Subcutaneous abdominal adipose tissue (tissue), 5 donors: ENCODE measurements at regions not wholly inside any gene's neighbourhood (a gene's known extent, or its start where the extent isn't known, plus 50 kb on each side); places are given as distances from the start of the nearest gene placed in this dataset.

Experiments
- H3K27ac ChIP-seq: one replicate; pipeline ENCODE4 v1.7.0; 2013; ENCODE audit warnings: low read depth, mild to moderate bottlenecking, inconsistent platforms, low read length, moderate library complexity
- H3K27me3 ChIP-seq, 5 donors: one replicate each; pipeline ENCODE4 v1.7.0; 2013; ENCODE audit warnings: low read length in 5 of 5, inconsistent platforms in 1 of 5; ENCODE audit not compliant: control insufficient read depth in 5 of 5, insufficient read depth in 4 of 5
- H3K36me3 ChIP-seq, 5 donors: one replicate each; pipeline ENCODE4 v1.7.0; 2013; ENCODE audit warnings: low read length in 5 of 5; ENCODE audit not compliant: control insufficient read depth in 5 of 5, insufficient read depth in 5 of 5
- H3K4me1 ChIP-seq, 5 donors: one replicate each; pipeline ENCODE4 v1.7.0; 2013; ENCODE audit warnings: low read length in 5 of 5, mild to moderate bottlenecking in 3 of 5, moderate library complexity in 1 of 5; ENCODE audit not compliant: control insufficient read depth in 5 of 5, insufficient read depth in 5 of 5
- H3K4me3 ChIP-seq, 5 donors: one replicate each; pipeline ENCODE4 v1.7.0; 2013; ENCODE audit warnings: low read length in 5 of 5, low read depth in 1 of 5
- H3K9ac ChIP-seq, 5 donors: one replicate each; pipeline ENCODE4 v1.7.0; 2013; ENCODE audit warnings: low read length in 5 of 5, mild to moderate bottlenecking in 4 of 5, moderate library complexity in 3 of 5
- H3K9me3 ChIP-seq, 5 donors: one replicate each; pipeline ENCODE4 v1.7.0; 2013; ENCODE audit warnings: low read length in 5 of 5; ENCODE audit not compliant: control insufficient read depth in 5 of 5
- donor health status: healthy.
- donor health status: healthy.
- donor health status: healthy.
- donor health status: healthy.
- donor health status: healthy.

DNA sequence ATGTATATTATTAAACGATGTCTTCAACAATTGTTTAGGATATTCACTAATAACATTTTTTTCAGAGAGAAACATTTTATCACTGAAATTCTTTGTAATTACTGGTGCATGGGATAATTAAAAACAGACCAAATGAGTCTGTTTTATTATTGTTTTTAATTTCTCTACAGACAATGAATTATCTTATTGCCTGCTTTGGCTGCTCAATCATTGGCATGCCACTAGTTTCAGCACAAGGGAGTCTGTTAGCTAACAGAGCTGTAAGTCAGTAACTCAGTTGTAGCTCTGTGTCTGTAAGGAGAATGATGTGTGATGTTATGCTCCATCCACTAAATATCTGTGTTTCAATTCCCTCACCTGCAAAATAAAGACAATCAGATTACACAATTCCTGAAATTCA, 443.9 kb downstream of the PRR16 start:
- Histone ChIP-seq H3K4me3 (no peak overlapping the region), H3K27ac (no peak overlapping the region), H3K9me3 (no peaks in the 10 kb centered on the region), H3K4me1 (no peaks in the 10 kb centered on the region), H3K27me3 (no peaks in the 10 kb centered on the region), H3K36me3 (no peaks in the 10 kb centered on the region), H3K9ac (no peak overlapping the region)

DNA sequence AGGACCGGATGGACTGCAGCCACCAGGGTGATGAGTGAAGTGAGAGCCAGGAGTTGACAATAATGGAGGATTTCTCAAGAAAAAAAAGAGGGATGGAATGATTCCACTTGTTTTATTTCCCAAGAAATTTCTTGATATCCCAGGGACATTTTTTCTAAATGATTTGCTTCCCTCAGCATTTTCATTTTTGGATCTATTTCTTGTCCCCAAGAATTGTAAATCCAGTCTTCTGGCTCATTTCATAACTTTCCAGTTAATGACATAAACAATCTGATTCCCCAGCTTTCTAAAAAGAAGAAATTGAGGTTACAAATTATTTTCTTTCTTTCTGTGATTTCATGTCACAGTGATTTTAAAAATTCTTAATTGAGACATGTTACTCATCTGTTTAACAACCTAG, 446.5 kb downstream of the PRR16 start:
- H3K4me3 ChIP-seq, result no peak overlapping the region
- no peak overlapping the region for H3K9ac ChIP-seq
- H3K36me3 ChIP-seq, result no peaks in the 10 kb centered on the region
- no peaks in the 10 kb centered on the region for H3K9me3 ChIP-seq
- H3K4me1 ChIP-seq, result no peaks in the 10 kb centered on the region
- no peaks in the 10 kb centered on the region for H3K27me3 ChIP-seq
- H3K27ac ChIP-seq, result no peak overlapping the region

DNA sequence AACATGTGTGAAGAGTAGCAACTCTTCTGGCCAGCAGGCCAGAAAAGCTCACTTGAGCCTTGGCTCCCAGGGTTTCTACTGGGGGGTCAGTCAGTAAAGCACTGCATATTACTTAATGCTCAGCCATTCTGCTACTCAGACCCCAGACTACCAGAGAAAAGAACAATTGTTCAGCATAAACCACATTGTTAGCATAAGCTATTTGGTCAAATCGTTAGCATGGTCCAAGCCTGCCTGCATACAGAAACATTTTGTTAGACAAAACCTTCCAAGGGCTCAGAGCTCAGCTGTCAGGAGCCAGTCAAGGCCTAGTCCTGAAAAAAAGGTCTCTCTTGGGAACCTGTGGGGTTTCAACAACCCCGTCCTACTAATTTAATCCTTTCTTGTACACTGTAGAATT, 449.3 kb downstream of the PRR16 start:
- no peaks in the 10 kb centered on the region for H3K36me3 ChIP-seq

DNA sequence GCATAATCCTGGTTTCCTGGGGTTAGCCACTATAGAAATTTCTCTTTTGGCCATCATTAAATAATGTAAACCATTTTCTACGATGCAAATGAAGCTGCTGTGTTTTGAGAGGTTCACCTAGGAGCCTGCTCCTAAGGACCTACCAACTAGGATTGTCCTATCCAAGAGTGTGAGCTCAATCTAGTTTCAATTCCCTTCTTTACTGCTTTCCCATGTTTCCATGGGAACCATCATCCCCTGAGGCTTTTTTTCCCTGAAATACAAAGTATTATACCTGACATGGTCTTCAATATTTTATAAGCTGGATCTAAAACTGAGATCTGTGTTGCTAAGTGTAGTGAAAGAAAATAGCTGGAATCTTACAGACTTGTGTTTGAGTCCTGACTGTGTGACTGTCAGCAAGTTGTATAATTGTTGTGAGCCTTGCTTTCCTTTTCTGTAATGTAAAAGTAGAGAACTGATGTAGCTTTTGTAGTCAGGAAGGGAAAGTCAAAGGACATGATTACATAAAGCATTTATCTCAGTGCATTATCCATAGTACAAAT, 453.2 kb downstream of the PRR16 start:
- H3K36me3 ChIP-seq, result no peaks in the 10 kb centered on the region
- no peaks in the 10 kb centered on the region for H3K4me1 ChIP-seq
- H3K4me3 ChIP-seq, result no peak overlapping the region
- H3K9ac ChIP-seq, result no peak overlapping the region
- no peak overlapping the region for H3K27ac ChIP-seq
- H3K27me3 ChIP-seq, result no peaks in the 10 kb centered on the region
- H3K9me3 ChIP-seq, result no peaks in the 10 kb centered on the region

More for the DNA sequence above, 449.3 kb downstream of the PRR16 start:
- Histone ChIP-seq H3K27me3 (no peaks in the 10 kb centered on the region), H3K4me1 (no peaks in the 10 kb centered on the region), H3K27ac (no peak overlapping the region), H3K4me3 (no peak overlapping the region), H3K9ac (no peak overlapping the region), H3K9me3 (no peaks in the 10 kb centered on the region)

DNA sequence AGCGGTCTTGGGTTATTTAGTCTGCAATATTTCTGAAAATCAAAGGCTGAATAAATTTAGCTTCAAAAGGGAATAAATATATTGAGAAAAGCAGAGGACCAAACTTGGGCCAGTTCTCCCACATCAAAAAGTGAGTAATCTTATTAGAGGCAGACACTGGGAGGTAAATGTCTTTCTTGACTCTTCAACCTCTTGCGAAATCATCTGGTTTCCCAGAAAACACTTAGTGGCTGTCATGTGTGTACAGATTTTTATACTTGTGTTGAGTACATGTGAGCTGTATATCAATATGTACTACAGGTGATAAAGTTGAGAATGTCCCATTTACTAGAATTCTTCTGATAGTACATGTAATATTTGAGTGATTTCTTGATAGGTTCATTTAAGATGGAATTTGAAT, 454.9 kb downstream of the PRR16 start:
- no peaks in the 10 kb centered on the region for H3K36me3 ChIP-seq
- no peak overlapping the region for H3K4me3 ChIP-seq
- H3K27me3 ChIP-seq, result no peaks in the 10 kb centered on the region
- no peaks in the 10 kb centered on the region for H3K9me3 ChIP-seq
- no peak overlapping the region for H3K9ac ChIP-seq
- no peak overlapping the region for H3K27ac ChIP-seq
- no peaks in the 10 kb centered on the region for H3K4me1 ChIP-seq

DNA sequence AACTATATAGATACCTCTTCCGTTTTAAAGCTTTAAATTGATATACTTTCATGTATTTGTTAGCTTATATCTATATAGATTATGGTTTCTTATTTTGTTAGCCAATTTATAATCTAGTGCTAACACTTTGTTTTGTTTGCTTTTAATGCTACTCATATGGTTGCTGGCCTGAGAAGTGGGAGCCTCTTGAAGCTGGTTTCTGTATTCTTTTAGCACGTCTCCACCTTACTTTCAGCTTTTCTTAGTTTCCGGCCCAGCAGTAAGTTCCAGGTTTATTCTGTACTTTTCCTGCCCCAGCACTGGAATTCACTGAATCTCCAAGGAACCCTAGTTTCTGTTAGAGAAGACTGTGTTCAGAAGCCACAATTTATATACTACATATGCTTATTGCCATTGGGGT, 458.9 kb downstream of the PRR16 start:
- H3K36me3 ChIP-seq, result no peaks in the 10 kb centered on the region
- no peak overlapping the region for H3K9ac ChIP-seq
- no peak overlapping the region for H3K4me3 ChIP-seq
- H3K9me3 ChIP-seq, result no peaks in the 10 kb centered on the region
- no peaks in the 10 kb centered on the region for H3K4me1 ChIP-seq
- H3K27ac ChIP-seq, result no peak overlapping the region
- H3K27me3 ChIP-seq, result no peaks in the 10 kb centered on the region

DNA sequence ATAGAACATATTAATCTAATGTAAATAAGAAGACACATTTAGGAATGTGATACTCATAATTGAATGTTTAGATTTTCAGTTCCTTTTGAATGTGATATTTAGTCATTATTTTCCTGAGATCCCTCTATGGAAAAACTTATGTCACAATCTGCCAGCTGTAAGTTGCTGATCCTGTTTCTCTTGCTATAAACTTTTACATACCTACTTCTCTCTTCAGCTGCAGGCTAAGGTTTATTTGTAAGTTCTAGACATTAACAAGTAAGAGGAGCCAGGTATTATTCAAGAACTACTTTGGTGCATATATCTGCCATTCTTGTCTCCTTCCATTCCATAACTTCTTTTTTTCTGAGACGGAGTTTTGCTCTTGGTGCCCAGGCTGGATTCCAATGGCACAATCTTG, 462.4 kb downstream of the PRR16 start:
- Histone ChIP-seq H3K4me1 (no peaks in the 10 kb centered on the region), H3K4me3 (no peak overlapping the region), H3K36me3 (no peaks in the 10 kb centered on the region), H3K27me3 (no peaks in the 10 kb centered on the region), H3K27ac (no peak overlapping the region), H3K9ac (no peak overlapping the region), H3K9me3 (no peaks in the 10 kb centered on the region)

DNA sequence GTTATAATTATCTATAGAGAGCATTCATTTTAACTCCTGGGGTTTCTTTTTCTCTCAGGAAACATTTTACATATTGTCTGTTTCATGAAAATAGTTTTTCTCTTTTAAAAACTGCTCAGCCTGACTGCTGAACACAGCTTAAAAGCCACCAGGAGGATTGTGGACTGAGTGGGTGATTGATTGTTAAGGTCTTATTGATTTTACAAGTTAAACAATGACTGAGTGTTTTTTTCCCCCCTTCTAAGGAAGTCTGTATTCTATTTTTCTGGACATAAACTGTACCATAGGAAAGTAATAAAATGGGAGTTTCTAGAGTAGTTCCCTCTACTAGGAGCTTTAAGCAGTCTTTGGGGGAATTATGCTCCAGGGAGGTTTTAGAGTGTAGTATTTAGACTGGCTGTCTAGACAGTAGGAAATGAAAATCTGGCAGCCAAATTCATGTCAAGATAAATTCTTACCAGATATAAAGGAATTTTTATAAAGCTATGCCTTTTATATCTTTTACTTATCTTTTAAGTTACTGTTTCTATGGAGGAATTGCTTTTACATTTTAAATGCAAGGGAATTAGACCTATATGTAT, 463.9 kb downstream of the PRR16 start:
- no peaks in the 10 kb centered on the region for H3K36me3 ChIP-seq
- H3K9me3 ChIP-seq, result no peaks in the 10 kb centered on the region
- no peak overlapping the region for H3K9ac ChIP-seq
- no peaks in the 10 kb centered on the region for H3K4me1 ChIP-seq
- no peaks in the 10 kb centered on the region for H3K27me3 ChIP-seq
- H3K4me3 ChIP-seq, result no peak overlapping the region
- no peak overlapping the region for H3K27ac ChIP-seq

DNA sequence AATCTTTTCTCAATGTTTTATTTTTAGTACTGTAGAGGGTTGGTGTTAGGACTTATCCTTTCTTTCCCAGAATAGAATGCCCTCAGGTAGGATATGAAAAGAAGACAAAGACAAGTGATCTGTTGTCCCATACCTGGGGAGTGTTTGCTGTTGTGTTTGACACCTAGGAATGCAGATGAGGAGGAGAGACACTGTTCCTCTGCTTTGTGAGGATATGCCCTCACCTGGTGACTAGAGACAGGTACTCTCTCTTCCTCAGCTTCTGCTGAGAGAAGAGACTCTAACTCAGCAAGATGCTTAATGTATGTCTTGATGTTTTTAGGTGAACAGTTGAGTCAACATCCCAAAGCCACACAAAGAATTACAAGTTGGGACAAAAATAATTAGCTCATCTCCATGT, 468.4 kb downstream of the PRR16 start:
- Histone ChIP-seq H3K9ac (no peak overlapping the region), H3K4me1 (no peaks in the 10 kb centered on the region)

DNA sequence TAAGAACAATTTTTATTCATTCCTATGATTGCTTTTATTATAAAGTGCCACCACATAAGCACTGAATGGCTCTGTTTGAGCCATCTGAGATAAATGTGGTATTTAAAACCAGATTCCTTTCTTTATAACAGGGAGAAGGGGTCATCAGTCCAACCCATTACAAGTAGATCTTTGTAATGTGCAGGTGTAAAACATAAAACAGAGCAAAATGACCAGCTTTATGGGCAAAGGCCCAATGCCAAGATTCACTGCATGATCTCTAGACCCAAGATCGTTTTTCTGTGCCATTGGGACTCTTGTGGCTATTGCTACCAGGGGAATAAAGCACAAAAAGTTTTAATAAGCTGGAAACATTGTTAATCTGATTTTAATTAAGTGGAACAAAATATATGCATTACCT, 469.9 kb downstream of the PRR16 start:
- H3K4me3 ChIP-seq, result no peak overlapping the region
- no peak overlapping the region for H3K27ac ChIP-seq
- no peaks in the 10 kb centered on the region for H3K27me3 ChIP-seq
- no peak overlapping the region for H3K9ac ChIP-seq
- H3K9me3 ChIP-seq, result peaks cover 0 to 2% (median 0%) of the 10 kb centered on the region in 5 donors
- no peaks in the 10 kb centered on the region for H3K36me3 ChIP-seq
- H3K4me1 ChIP-seq, result no peaks in the 10 kb centered on the region

More for the DNA sequence above, 468.4 kb downstream of the PRR16 start:
- Histone ChIP-seq H3K9me3 (peaks cover 0 to 2% (median 0%) of the 10 kb centered on the region in 5 donors), H3K27me3 (no peaks in the 10 kb centered on the region), H3K4me3 (no peak overlapping the region), H3K36me3 (no peaks in the 10 kb centered on the region), H3K27ac (no peak overlapping the region)
